ENCODE measurements at regions not wholly inside any gene's neighbourhood (a gene's known extent, or its start where the extent isn't known, plus 50 kb on each side); places are given as distances from the start of the nearest gene placed in this dataset.
"Not testable (repeated sequence)": the region's sequence is repeated elsewhere in the genome, so short reads cannot be mapped to it uniquely, and the experiment has no call there.

- no peaks in the 10 kb centered on the region for H3K4me1 ChIP-seq (ENCODE audit: control extremely low read depth in 1 of 4, control insufficient read depth in 4 of 4, insufficient read depth in 4 of 4, low read length in 3 of 4)
- ChIA-PET CTCF (no interaction called here), POLR2A (no interaction called here)
- DNase-seq, result no peak
- H3K36me3 ChIP-seq (ENCODE audit: control insufficient read depth in 4 of 4, insufficient read depth in 4 of 4, low read length in 3 of 4), result no peaks in the 10 kb centered on the region
- no peak overlapping the region for H3K27ac ChIP-seq (ENCODE audit: insufficient read depth in 1 of 2, low read depth in 1 of 2, low read length in 2 of 2, poor library complexity in 1 of 2, severe bottlenecking in 2 of 2)
- WGBS (ENCODE audit: insufficient coverage), result no CpG with 5 or more reads among the region's 2 CpGs
- H3K9me3 ChIP-seq (ENCODE audit: control extremely low read depth in 1 of 5, control insufficient read depth in 4 of 5, insufficient read depth in 2 of 5, low read depth in 1 of 5, low read length in 4 of 5), result no peaks in the 10 kb centered on the region
- no peak overlapping the region for H3K4me3 ChIP-seq (ENCODE audit: control insufficient read depth in 1 of 7, extremely low read depth in 1 of 7, insufficient read depth in 4 of 7, low read depth in 2 of 7, low read length in 6 of 7)
- H3K27me3 ChIP-seq (replicated peaks in 2 of 5; ENCODE audit: control insufficient read depth in 4 of 5, insufficient read depth in 5 of 5, low read length in 4 of 5), result no peaks in the 10 kb centered on the region
These were observed 254.4 kb upstream of the PTPRD start for GRCh38 chr9:10867194-10867593.

- H3K9me3 ChIP-seq (ENCODE audit: control extremely low read depth in 1 of 5, control insufficient read depth in 4 of 5, insufficient read depth in 2 of 5, low read depth in 1 of 5, low read length in 4 of 5), result no peaks in the 10 kb centered on the region
- DNase-seq, result no peak
- CTCF ChIA-PET, result interaction anchor here (0.7 to 1.4 kb wide), 2 partner anchors 10 to 584 kb away, joined by 3 read pairs; no protein-coding TSS in a partner anchor
- no peaks in the 10 kb centered on the region for H3K27me3 ChIP-seq (replicated peaks in 2 of 5; ENCODE audit: control insufficient read depth in 4 of 5, insufficient read depth in 5 of 5, low read length in 4 of 5)
- POLR2A ChIA-PET, result no interaction called here
- no peaks in the 10 kb centered on the region for H3K4me1 ChIP-seq (ENCODE audit: control extremely low read depth in 1 of 4, control insufficient read depth in 4 of 4, insufficient read depth in 4 of 4, low read length in 3 of 4)
- H3K4me3 ChIP-seq (ENCODE audit: control insufficient read depth in 1 of 7, extremely low read depth in 1 of 7, insufficient read depth in 4 of 7, low read depth in 2 of 7, low read length in 6 of 7), result no peak overlapping the region
- no peaks in the 10 kb centered on the region for H3K36me3 ChIP-seq (ENCODE audit: control insufficient read depth in 4 of 4, insufficient read depth in 4 of 4, low read length in 3 of 4)
- H3K27ac ChIP-seq (ENCODE audit: insufficient read depth in 1 of 2, low read depth in 1 of 2, low read length in 2 of 2, poor library complexity in 1 of 2, severe bottlenecking in 2 of 2), result no peak overlapping the region
These were observed 256.9 kb upstream of the PTPRD start for GRCh38 chr9:10869687-10870086.

GRCh38 chr9:10873999-10874398 lies 261.2 kb upstream of the PTPRD start:
- no CpG with 5 or more reads among the region's 1 CpG for WGBS (ENCODE audit: insufficient coverage)
- ChIA-PET CTCF (no interaction called here), POLR2A (no interaction called here)
- no peaks in the 10 kb centered on the region for H3K4me1 ChIP-seq (ENCODE audit: control extremely low read depth in 1 of 4, control insufficient read depth in 4 of 4, insufficient read depth in 4 of 4, low read length in 3 of 4)
- H3K4me3 ChIP-seq (ENCODE audit: control insufficient read depth in 1 of 7, extremely low read depth in 1 of 7, insufficient read depth in 4 of 7, low read depth in 2 of 7, low read length in 6 of 7), result no peak overlapping the region
- H3K27me3 ChIP-seq (replicated peaks in 2 of 5; ENCODE audit: control insufficient read depth in 4 of 5, insufficient read depth in 5 of 5, low read length in 4 of 5), result no peaks in the 10 kb centered on the region
- no peak for DNase-seq
- H3K9me3 ChIP-seq (ENCODE audit: control extremely low read depth in 1 of 5, control insufficient read depth in 4 of 5, insufficient read depth in 2 of 5, low read depth in 1 of 5, low read length in 4 of 5), result no peaks in the 10 kb centered on the region
- no peak overlapping the region for H3K27ac ChIP-seq (ENCODE audit: insufficient read depth in 1 of 2, low read depth in 1 of 2, low read length in 2 of 2, poor library complexity in 1 of 2, severe bottlenecking in 2 of 2)
- no peaks in the 10 kb centered on the region for H3K36me3 ChIP-seq (ENCODE audit: control insufficient read depth in 4 of 4, insufficient read depth in 4 of 4, low read length in 3 of 4)

- Histone ChIP-seq H3K4me1 (ENCODE audit: control extremely low read depth in 1 of 4, control insufficient read depth in 4 of 4, insufficient read depth in 4 of 4, low read length in 3 of 4) (no peaks in the 10 kb centered on the region), H3K36me3 (ENCODE audit: control insufficient read depth in 4 of 4, insufficient read depth in 4 of 4, low read length in 3 of 4) (no peaks in the 10 kb centered on the region), H3K27me3 (replicated peaks in 2 of 5; ENCODE audit: control insufficient read depth in 4 of 5, insufficient read depth in 5 of 5, low read length in 4 of 5) (no peaks in the 10 kb centered on the region), H3K9me3 (ENCODE audit: control extremely low read depth in 1 of 5, control insufficient read depth in 4 of 5, insufficient read depth in 2 of 5, low read depth in 1 of 5, low read length in 4 of 5) (no peaks in the 10 kb centered on the region), H3K4me3 (ENCODE audit: control insufficient read depth in 1 of 7, extremely low read depth in 1 of 7, insufficient read depth in 4 of 7, low read depth in 2 of 7, low read length in 6 of 7) (no peak overlapping the region), H3K27ac (ENCODE audit: insufficient read depth in 1 of 2, low read depth in 1 of 2, low read length in 2 of 2, poor library complexity in 1 of 2, severe bottlenecking in 2 of 2) (no peak overlapping the region)
- DNase-seq, result no peak
- 100% methylated on average over 1 of the region's 2 CpGs for WGBS (ENCODE audit: insufficient coverage)
- CTCF ChIA-PET, result interaction anchor here (1.1 kb wide), 1 partner anchor 41 kb away, joined by 3 read pairs; no protein-coding TSS in a partner anchor
- POLR2A ChIA-PET, result interaction anchor here (0.5 kb wide), 1 partner anchor 514 kb away, joined by 3 read pairs; no protein-coding TSS in a partner anchor
These were observed 262.9 kb upstream of the PTPRD start for GRCh38 chr9:10875752-10876151.

GRCh38 chr9:10876333-10876732 lies 263.5 kb upstream of the PTPRD start:
- Histone ChIP-seq H3K36me3 (ENCODE audit: control insufficient read depth in 4 of 4, insufficient read depth in 4 of 4, low read length in 3 of 4) (no peaks in the 10 kb centered on the region), H3K4me3 (ENCODE audit: control insufficient read depth in 1 of 7, extremely low read depth in 1 of 7, insufficient read depth in 4 of 7, low read depth in 2 of 7, low read length in 6 of 7) (no peak overlapping the region), H3K27ac (ENCODE audit: insufficient read depth in 1 of 2, low read depth in 1 of 2, low read length in 2 of 2, poor library complexity in 1 of 2, severe bottlenecking in 2 of 2) (no peak overlapping the region), H3K27me3 (replicated peaks in 2 of 5; ENCODE audit: control insufficient read depth in 4 of 5, insufficient read depth in 5 of 5, low read length in 4 of 5) (no peaks in the 10 kb centered on the region), H3K9me3 (ENCODE audit: control extremely low read depth in 1 of 5, control insufficient read depth in 4 of 5, insufficient read depth in 2 of 5, low read depth in 1 of 5, low read length in 4 of 5) (no peaks in the 10 kb centered on the region), H3K4me1 (ENCODE audit: control extremely low read depth in 1 of 4, control insufficient read depth in 4 of 4, insufficient read depth in 4 of 4, low read length in 3 of 4) (no peaks in the 10 kb centered on the region)
- no CpG with 5 or more reads among the region's 2 CpGs for WGBS (ENCODE audit: insufficient coverage)
- POLR2A ChIA-PET, result interaction anchor here (0.5 kb wide), 1 partner anchor 514 kb away, joined by 3 read pairs; no protein-coding TSS in a partner anchor
- CTCF ChIA-PET, result interaction anchor here (1.1 kb wide), 1 partner anchor 41 kb away, joined by 3 read pairs; no protein-coding TSS in a partner anchor
- no peak for DNase-seq

- DNase-seq; H3K4me3 ChIP-seq (ENCODE audit: control insufficient read depth in 1 of 7, extremely low read depth in 1 of 7, insufficient read depth in 4 of 7, low read depth in 2 of 7, low read length in 6 of 7); POLR2A ChIA-PET; H3K9me3 ChIP-seq (ENCODE audit: control extremely low read depth in 1 of 5, control insufficient read depth in 4 of 5, insufficient read depth in 2 of 5, low read depth in 1 of 5, low read length in 4 of 5); H3K36me3 ChIP-seq (ENCODE audit: control insufficient read depth in 4 of 4, insufficient read depth in 4 of 4, low read length in 3 of 4); CTCF ChIA-PET; H3K27ac ChIP-seq (ENCODE audit: insufficient read depth in 1 of 2, low read depth in 1 of 2, low read length in 2 of 2, poor library complexity in 1 of 2, severe bottlenecking in 2 of 2); H3K4me1 ChIP-seq (ENCODE audit: control extremely low read depth in 1 of 4, control insufficient read depth in 4 of 4, insufficient read depth in 4 of 4, low read length in 3 of 4); H3K27me3 ChIP-seq (replicated peaks in 2 of 5; ENCODE audit: control insufficient read depth in 4 of 5, insufficient read depth in 5 of 5, low read length in 4 of 5): not testable (repeated sequence)
- 92% methylated on average over 5 of the region's 5 CpGs for WGBS (ENCODE audit: insufficient coverage)
These were observed 277.5 kb upstream of the PTPRD start for GRCh38 chr9:10890266-10890665.

- ChIA-PET CTCF (no interaction called here), POLR2A (no interaction called here)
- DNase-seq, result no peak
These were observed 286.7 kb upstream of the PTPRD start for GRCh38 chr9:10899509-10899908.

More at GRCh38 chr9:10899509-10899908, 286.7 kb upstream of the PTPRD start:
- H3K27me3 ChIP-seq (replicated peaks in 2 of 5; ENCODE audit: control insufficient read depth in 4 of 5, insufficient read depth in 5 of 5, low read length in 4 of 5), result no peaks in the 10 kb centered on the region
- no peaks in the 10 kb centered on the region for H3K36me3 ChIP-seq (ENCODE audit: control insufficient read depth in 4 of 4, insufficient read depth in 4 of 4, low read length in 3 of 4)
- no peak overlapping the region for H3K4me3 ChIP-seq (ENCODE audit: control insufficient read depth in 1 of 7, extremely low read depth in 1 of 7, insufficient read depth in 4 of 7, low read depth in 2 of 7, low read length in 6 of 7)
- 94% methylated on average over 1 of the region's 3 CpGs for WGBS (ENCODE audit: insufficient coverage)
- no peak overlapping the region for H3K27ac ChIP-seq (ENCODE audit: insufficient read depth in 1 of 2, low read depth in 1 of 2, low read length in 2 of 2, poor library complexity in 1 of 2, severe bottlenecking in 2 of 2)
- no peaks in the 10 kb centered on the region for H3K4me1 ChIP-seq (ENCODE audit: control extremely low read depth in 1 of 4, control insufficient read depth in 4 of 4, insufficient read depth in 4 of 4, low read length in 3 of 4)
- H3K9me3 ChIP-seq (ENCODE audit: control extremely low read depth in 1 of 5, control insufficient read depth in 4 of 5, insufficient read depth in 2 of 5, low read depth in 1 of 5, low read length in 4 of 5), result peaks cover 0 to 1% (median 0%) of the 10 kb centered on the region in 5 experiments
